ENCODE measurements at regions not wholly inside any gene's neighbourhood (a gene's known extent, or its start where the extent isn't known, plus 50 kb on each side); places are given as distances from the start of the nearest gene placed in this dataset.

GRCh38 chr10:83954193-83954799 lies 185.0 kb upstream of the GHITM start:
- no peak for TF ChIP-seq CTCF (IDR thresholded peaks at IDR 0.05)

- no peak for TF ChIP-seq CTCF (IDR thresholded peaks at IDR 0.05)
Measured at GRCh38 chr10:83955406-83955805, 183.9 kb upstream of the GHITM start.

- TF ChIP-seq CTCF (IDR thresholded peaks at IDR 0.05): no peak
Measured at GRCh38 chr10:83957168-83957947, 182.0 kb upstream of the GHITM start.

- no peak for TF ChIP-seq CTCF (IDR thresholded peaks at IDR 0.05)
Measured at GRCh38 chr10:83959328-83959727, 180.0 kb upstream of the GHITM start.

- TF ChIP-seq CTCF (IDR thresholded peaks at IDR 0.05): no peak
Measured at GRCh38 chr10:83960125-83960524, 179.2 kb upstream of the GHITM start.

GRCh38 chr10:83961620-83962019 lies 177.7 kb upstream of the GHITM start:
- peak; percentile 38; the same call in 1 of the 2 replicates for TF ChIP-seq CTCF (IDR thresholded peaks at IDR 0.05)

DNA sequence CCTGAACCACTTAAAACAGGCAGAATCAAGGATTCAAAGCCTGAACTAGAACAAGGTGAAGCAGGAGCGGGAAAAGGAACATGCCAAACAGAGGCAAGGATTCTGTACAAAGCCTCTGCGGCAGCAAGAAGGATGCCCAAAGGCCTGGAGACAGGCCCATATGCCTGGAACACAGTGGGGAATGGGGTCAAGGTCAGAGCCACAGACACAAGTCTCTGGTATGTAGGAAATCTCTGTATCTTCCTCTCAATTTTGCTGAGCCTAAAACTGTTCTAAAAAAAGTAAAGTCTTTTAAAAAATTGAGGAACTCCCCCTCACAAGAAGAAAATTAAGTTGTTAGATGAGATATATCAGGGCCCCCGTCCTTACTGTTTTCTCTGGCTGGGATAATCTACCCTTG lies 175.9 kb upstream of the GHITM start:
- TF ChIP-seq CTCF (IDR thresholded peaks at IDR 0.05): no peak
